ENCODE measurements at regions not wholly inside any gene's neighbourhood (a gene's known extent, or its start where the extent isn't known, plus 50 kb on each side); places are given as distances from the start of the nearest gene placed in this dataset.
"Not testable (repeated sequence)": the region's sequence is repeated elsewhere in the genome, so short reads cannot be mapped to it uniquely, and the experiment has no call there.

- peak; percentile 7 for DNase-seq
Measured at GRCh38 chr11:81870066-81870412, 863.6 kb downstream of the FAM181B start.

- peak; percentile 80 for DNase-seq
Measured at GRCh38 chr11:81869351-81870065, 864.2 kb downstream of the FAM181B start.

- DNase-seq: no peak
Measured at GRCh38 chr11:81866896-81867295, 866.8 kb downstream of the FAM181B start.

GRCh38 chr11:81857386-81857785, 876.3 kb downstream of the FAM181B start:
- DNase-seq: no peak

GRCh38 chr11:81853791-81854190, 879.9 kb downstream of the FAM181B start:
- DNase-seq: no peak

GRCh38 chr11:81852896-81853295, 880.8 kb downstream of the FAM181B start:
- DNase-seq: no peak

- DNase-seq: no peak
Measured at GRCh38 chr11:81840380-81840779, 893.3 kb downstream of the FAM181B start.

- DNase-seq: no peak
Measured at GRCh38 chr11:81839976-81840375, 893.7 kb downstream of the FAM181B start.

GRCh38 chr11:81839016-81839415, 894.6 kb downstream of the FAM181B start:
- DNase-seq: no peak

- DNase-seq: no peak
Measured at GRCh38 chr11:81829976-81830375, 903.7 kb downstream of the FAM181B start.

GRCh38 chr11:81825346-81825745, 908.3 kb downstream of the FAM181B start:
- no peak for DNase-seq

- no peak for DNase-seq
Measured at GRCh38 chr11:81819462-81819861, 914.2 kb downstream of the FAM181B start.

GRCh38 chr11:81804858-81805257, 928.8 kb downstream of the FAM181B start:
- no peak for DNase-seq

- no peak for DNase-seq
Measured at GRCh38 chr11:81802591-81802990, 931.1 kb downstream of the FAM181B start.

GRCh38 chr11:81792416-81792815, 941.2 kb downstream of the FAM181B start:
- no peak for DNase-seq

GRCh38 chr11:81787584-81788049, 946.0 kb downstream of the FAM181B start:
- peak; percentile 12 for DNase-seq

- no peak for DNase-seq
Measured at GRCh38 chr11:81772166-81772565, 961.5 kb downstream of the FAM181B start.

GRCh38 chr11:81769906-81770305, 963.8 kb downstream of the FAM181B start:
- DNase-seq: not testable (repeated sequence)

- DNase-seq: no peak
Measured at GRCh38 chr11:81756864-81757595, 976.6 kb downstream of the FAM181B start.

- DNase-seq: no peak
Measured at GRCh38 chr11:81749245-81749644, 984.4 kb downstream of the FAM181B start.

GRCh38 chr11:81744336-81745116, 989.1 kb downstream of the FAM181B start:
- DNase-seq: no peak

- DNase-seq: no peak
Measured at GRCh38 chr11:81725701-81726100, 1008.0 kb downstream of the FAM181B start.

- no peak for DNase-seq
Measured at GRCh38 chr11:81717695-81718094, 1016.0 kb downstream of the FAM181B start.

- no peak for DNase-seq
Measured at GRCh38 chr11:81707881-81708280, 1025.8 kb downstream of the FAM181B start.
